ENCODE measurements at regions not wholly inside any gene's neighbourhood (a gene's known extent, or its start where the extent isn't known, plus 50 kb on each side); places are given as distances from the start of the nearest gene placed in this dataset.

DNA sequence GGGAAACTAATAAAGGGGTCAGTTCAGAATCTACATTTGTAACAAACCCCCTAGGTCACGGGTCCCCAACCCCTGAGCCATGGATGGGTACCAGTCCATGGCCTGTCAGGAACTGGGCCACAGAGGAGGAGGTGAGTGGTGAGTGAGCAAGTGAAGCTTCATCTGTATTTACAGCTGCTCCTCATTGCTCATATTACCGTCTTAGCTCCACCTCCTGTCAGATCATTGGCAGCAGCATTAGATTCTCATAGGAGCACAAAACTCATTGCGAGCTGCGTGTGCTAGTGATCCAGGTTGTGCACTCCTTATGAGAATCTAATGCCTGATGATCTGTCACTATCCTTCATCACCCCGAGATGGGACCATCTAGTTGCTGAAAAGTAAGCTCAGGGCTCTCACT is 88.4 kb upstream of the MPP7 start:
- no peak for TF ChIP-seq POLR2A (IDR thresholded peaks at IDR 0.05)
- TF ChIP-seq, protein P1, sequence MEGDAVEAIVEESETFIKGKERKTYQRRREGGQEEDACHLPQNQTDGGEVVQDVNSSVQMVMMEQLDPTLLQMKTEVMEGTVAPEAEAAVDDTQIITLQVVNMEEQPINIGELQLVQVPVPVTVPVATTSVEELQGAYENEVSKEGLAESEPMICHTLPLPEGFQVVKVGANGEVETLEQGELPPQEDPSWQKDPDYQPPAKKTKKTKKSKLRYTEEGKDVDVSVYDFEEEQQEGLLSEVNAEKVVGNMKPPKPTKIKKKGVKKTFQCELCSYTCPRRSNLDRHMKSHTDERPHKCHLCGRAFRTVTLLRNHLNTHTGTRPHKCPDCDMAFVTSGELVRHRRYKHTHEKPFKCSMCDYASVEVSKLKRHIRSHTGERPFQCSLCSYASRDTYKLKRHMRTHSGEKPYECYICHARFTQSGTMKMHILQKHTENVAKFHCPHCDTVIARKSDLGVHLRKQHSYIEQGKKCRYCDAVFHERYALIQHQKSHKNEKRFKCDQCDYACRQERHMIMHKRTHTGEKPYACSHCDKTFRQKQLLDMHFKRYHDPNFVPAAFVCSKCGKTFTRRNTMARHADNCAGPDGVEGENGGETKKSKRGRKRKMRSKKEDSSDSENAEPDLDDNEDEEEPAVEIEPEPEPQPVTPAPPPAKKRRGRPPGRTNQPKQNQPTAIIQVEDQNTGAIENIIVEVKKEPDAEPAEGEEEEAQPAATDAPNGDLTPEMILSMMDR (IDR thresholded peaks at IDR 0.05) = no peak
- Histone ChIP-seq H3K36me3 (no peaks in the 10 kb centered on the region), H3K27me3 (no peaks in the 10 kb centered on the region), H3K4me3 (no peak overlapping the region), H3K9me3 (no peaks in the 10 kb centered on the region), H3K27ac (no peak overlapping the region), H3K4me1 (no peaks in the 10 kb centered on the region)
- intact Hi-C loops (cut with DNase I; ENCODE audit: low total_unique reads) = no loop called here
- no peak for DNase-seq

DNA sequence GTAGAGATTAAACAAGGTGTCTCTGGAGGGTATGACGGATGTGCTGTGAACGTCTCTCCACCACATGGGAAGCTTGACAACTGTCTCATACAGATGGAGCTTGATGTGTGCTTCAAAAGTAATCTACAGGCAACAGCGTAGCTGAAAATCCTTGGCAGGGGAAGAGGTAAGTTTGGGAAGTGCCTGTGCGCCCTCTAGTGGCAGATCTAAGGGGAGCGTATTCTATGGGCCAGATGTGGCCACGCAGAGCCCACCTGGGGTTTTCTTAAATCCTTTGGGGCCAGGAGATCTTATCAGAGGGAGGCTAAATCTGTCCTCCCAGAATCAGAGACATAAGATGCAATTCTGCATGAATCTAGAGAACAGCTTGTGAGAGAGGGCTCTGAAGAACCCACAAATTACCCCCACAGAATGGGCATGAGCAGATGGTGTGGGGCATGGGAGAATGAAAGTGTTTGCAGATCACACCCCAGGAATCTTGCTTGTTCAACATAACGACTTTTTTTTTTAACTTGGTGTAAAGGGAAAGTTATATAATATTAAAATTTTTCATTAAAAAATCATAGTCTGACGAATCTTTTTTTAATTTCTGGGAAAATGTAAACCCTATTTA is 91.2 kb upstream of the MPP7 start:
- no peaks in the 10 kb centered on the region for H3K27me3 ChIP-seq
- H3K4me3 ChIP-seq = no peak overlapping the region
- no peaks in the 10 kb centered on the region for H3K4me1 ChIP-seq
- H3K27ac ChIP-seq = no peak overlapping the region
- no peaks in the 10 kb centered on the region for H3K9me3 ChIP-seq
- H3K36me3 ChIP-seq = no peaks in the 10 kb centered on the region
- intact Hi-C loops (cut with DNase I; ENCODE audit: low total_unique reads) = no loop called here
- TF ChIP-seq POLR2A (IDR thresholded peaks at IDR 0.05) = no peak
- TF ChIP-seq, protein P1 (IDR thresholded peaks at IDR 0.05) = peak; percentile 58 to 77 (median 62)
- DNase-seq = peak; percentile 52

DNA sequence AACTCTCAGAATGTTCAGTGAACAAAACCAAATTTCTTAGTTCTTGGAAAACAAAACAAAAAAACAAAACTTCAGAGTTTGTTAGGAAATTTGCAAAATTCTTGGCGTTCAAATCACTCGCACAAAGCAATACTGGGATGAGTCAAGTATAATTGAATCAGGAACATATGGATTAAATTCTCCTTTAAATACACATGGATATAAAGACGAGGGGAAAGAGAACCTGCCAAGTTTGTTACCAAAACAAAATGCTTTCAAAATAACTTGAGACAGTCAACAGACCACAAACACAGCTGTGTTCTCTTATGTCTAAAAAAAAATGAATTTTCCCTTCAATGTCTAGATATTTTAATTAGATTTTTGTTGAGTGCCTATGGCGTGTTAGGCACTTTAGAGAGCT is 93.5 kb upstream of the MPP7 start:
- no peak for DNase-seq
- H3K36me3 ChIP-seq = no peaks in the 10 kb centered on the region
- TF ChIP-seq, protein P1 (IDR thresholded peaks at IDR 0.05) = no peak
- no peak for TF ChIP-seq POLR2A (IDR thresholded peaks at IDR 0.05)
- no peak overlapping the region for H3K4me3 ChIP-seq
- intact Hi-C loops (cut with DNase I; ENCODE audit: low total_unique reads) = no loop called here
- H3K9me3 ChIP-seq = no peaks in the 10 kb centered on the region
- H3K27me3 ChIP-seq = no peaks in the 10 kb centered on the region
- no peaks in the 10 kb centered on the region for H3K4me1 ChIP-seq
- no peak overlapping the region for H3K27ac ChIP-seq

DNA sequence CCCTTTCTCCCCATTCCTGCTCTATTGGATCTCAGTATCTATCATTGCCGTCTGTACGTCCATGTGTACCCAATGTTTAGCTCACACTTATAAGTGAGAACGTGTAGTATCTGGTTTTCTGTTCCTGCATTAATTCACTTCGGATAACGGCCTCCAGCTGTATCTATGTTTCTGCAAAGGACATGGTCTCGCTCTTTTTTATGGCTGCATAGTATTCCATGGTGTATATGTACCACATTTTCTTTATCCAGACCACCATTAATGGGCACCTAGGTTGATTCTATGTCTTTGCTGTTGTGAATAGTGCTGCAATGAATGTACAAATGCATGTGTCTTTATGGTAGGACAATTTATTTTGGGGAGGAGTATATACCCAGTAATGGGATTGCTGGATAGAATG is 94.4 kb upstream of the MPP7 start:
- Histone ChIP-seq H3K27me3 (no peaks in the 10 kb centered on the region), H3K4me1 (no peaks in the 10 kb centered on the region), H3K36me3 (no peaks in the 10 kb centered on the region), H3K4me3 (no peak overlapping the region), H3K27ac (no peak overlapping the region), H3K9me3 (no peaks in the 10 kb centered on the region)
- intact Hi-C loops (cut with DNase I; ENCODE audit: low total_unique reads) = no loop called here
- TF ChIP-seq POLR2A (IDR thresholded peaks at IDR 0.05) = no peak
- TF ChIP-seq, protein P1 (IDR thresholded peaks at IDR 0.05) = no peak
- DNase-seq = no peak

DNA sequence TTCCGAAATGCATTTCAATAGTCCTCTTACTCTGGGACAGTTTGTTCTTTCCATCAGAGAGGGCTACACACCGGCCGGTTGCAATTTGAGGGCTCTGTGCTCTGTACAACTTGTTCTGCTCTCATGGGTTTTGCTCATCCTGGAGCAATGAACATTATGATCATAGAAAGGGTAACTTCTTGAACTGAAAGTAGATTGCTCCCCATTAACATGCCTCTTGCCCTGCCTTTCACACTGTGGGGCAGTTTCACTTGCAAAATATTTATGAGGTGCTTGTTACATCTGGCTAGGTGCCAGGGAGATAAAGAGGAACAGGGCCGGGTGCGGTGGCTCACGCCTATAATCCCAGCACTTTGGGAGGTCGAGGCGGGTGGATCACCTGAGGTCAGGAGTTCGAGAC is 97.3 kb upstream of the MPP7 start:
- Histone ChIP-seq H3K4me3 (no peak overlapping the region), H3K27me3 (no peaks in the 10 kb centered on the region), H3K36me3 (no peaks in the 10 kb centered on the region), H3K27ac (no peak overlapping the region), H3K9me3 (no peaks in the 10 kb centered on the region), H3K4me1 (no peaks in the 10 kb centered on the region)
- intact Hi-C loops (cut with DNase I; ENCODE audit: low total_unique reads) = no loop called here
- no peak for DNase-seq
- no peak for TF ChIP-seq POLR2A (IDR thresholded peaks at IDR 0.05)
- TF ChIP-seq, protein P1 (IDR thresholded peaks at IDR 0.05) = no peak

Measured in uterus (tissue), 3 donors.